GM19438 (cell line): ENCODE measurements at regions not wholly inside any gene's neighbourhood (a gene's known extent, or its start where the extent isn't known, plus 50 kb on each side); places are given as distances from the start of the nearest gene placed in this dataset.

Source experiments
- ATAC-seq: cut with Tn5 transposase; IDR thresholded peaks from one replicate; pipeline ENCODE4 v1.9.1; 2021; ENCODE audit warnings: low read depth; ENCODE audit not compliant: unreplicated experiment

DNA sequence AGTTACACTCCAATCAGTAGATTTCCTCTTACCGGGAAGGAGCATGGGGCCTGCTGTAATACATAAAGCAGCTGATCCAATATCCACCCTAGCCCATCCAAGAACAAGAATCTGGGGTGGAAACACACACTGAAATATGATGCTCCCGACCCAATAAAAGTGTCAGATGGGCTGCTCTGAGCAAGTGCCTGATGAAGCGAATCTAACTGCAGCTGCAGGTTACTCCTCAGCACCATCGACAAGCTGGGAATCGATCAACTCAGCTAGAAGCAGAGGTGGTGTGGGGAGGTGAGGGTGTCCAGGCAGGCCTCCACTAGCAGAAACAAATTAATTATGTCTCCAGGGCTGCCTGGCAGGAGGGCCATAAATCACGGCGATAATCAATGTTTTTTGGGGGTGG is 64.0 kb upstream of the WSCD2 start:
- no peak for ATAC-seq

DNA sequence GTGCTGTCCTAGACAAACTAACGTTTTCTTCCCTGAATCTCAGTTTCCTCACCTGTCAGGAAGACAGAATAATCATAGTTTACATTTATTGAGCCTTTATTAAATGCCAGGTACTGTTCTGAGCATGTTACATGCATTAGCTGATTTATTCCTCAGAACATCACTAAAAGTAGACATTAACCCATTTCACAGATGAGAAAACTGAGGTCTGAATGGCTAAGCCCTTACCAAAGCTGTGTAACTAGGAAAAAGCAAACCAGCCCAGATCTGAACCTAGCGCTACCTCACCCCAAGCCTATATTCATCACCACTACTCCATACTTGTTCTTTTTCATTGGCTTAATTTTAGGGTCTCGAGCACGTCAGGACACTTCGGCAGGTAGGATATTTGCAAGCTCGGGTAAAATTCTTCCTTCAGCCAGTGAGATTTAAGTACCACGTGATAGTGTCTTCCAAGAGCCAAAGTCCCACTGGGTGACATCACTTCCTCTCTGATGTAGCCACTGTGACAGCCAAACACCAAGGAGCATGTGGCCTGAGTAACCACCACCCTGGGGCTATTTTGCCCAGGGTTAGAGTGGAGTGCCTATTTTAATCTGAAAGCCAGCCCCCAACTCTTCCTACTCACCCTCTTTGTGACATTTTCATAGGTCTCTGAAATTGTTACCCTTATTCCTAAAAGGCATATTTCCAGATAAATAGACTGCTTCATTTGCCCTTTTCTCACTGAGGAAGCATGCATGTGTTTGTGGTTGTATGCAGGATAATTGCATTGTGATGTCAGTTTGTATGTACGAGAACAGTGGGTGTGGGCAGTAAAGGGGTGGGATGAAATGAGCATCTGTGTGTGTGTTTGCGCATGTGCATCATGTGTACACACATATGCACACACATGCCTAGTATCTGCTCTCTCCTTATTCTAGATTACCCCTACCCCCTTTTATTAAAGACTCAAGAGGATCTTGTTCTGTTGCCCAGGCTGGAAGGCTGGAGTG is 62.2 kb upstream of the WSCD2 start:
- no peak for ATAC-seq

GRCh38 chr12:108069651-108070165 is 59.4 kb upstream of the WSCD2 start:
- ATAC-seq, result no peak

DNA sequence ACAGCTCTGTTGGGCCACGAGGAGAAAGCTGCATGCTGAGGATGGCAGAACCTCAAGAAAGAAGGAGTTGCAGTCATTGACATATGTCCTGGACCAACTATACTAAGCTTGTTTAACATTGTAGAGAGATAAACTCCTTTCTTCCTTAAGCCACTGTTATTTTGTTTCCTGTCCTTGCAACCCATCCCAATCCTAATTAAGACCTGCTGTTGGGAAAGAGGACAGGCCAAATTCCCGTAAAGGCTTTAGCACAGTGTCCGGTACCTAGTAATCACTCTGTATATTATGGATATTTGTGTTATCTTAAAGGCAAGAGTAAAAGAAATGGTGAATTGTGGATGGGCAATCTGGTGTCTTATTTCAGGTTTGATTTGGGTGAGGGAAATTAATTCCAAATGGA is 53.5 kb upstream of the WSCD2 start:
- no peak for ATAC-seq

GRCh38 chr12:108076556-108076955 is 52.5 kb upstream of the WSCD2 start:
- no peak for ATAC-seq

DNA sequence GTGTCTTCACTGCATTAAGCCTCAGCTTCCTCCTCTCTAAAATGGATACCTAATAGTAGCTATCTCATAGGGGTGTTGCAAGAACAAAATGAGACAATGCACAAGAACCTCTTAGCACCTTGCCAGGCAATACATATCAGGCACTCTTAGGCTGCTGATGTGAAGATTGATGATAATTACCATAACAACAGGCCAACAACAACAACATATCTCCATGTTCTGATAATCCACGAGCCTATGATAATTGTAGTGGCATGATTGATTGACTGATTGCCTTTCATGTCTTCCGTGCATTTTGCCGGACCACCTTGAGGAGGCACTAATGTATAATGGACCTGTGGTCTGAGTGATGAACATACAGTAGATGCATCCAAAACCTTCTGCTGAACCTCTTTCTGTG is 50.7 kb upstream of the WSCD2 start:
- ATAC-seq, result no peak
